Adrenal gland (tissue), 9 donors: ENCODE measurements at regions not wholly inside any gene's neighbourhood (a gene's known extent, or its start where the extent isn't known, plus 50 kb on each side); places are given as distances from the start of the nearest gene placed in this dataset.

Source experiments
- DNase-seq, 7 donors: peaks; one replicate each; pipeline ENCODE4 v3.0.0-alpha.2; 2019 to 2020
- H3K27ac ChIP-seq, 5 donors: fragments of 200-600 bp; sonication (generic) in 4 of 5; 1 replicate in 3 of 5; 2 replicates in 2 of 5; pipeline versions ENCODE4 v1.5.1 to v1.8.0; 2016 to 2020; ENCODE audit warnings: mild to moderate bottlenecking in 1 of 5
- H3K27me3 ChIP-seq: fragments of 200-600 bp; 2 replicates; pipeline ENCODE4 v1.8.0; 2021
- H3K36me3 ChIP-seq, 2 donors: fragments of 200-600 bp; replicated peaks in 1 of 2; 1 replicate in 1 of 2; 2 replicates in 1 of 2; pipeline versions ENCODE4 v1.5.1 to v1.8.0; 2018 to 2022
- H3K4me1 ChIP-seq, 2 donors: fragments of 200-600 bp; replicated peaks in 1 of 2; 1 replicate in 1 of 2; 2 replicates in 1 of 2; pipeline versions ENCODE4 v1.5.1 to v1.8.0; 2018 to 2021
- H3K4me3 ChIP-seq, 4 donors: fragments of 200-600 bp; sonication (generic) in 3 of 4; one replicate each; pipeline ENCODE4 v1.5.1; 2016 to 2018
- H3K9me3 ChIP-seq, 3 donors: fragments of 200-600 bp; sonication (generic) in 1 of 3; replicated peaks in 1 of 3; 1 replicate in 2 of 3; 2 replicates in 1 of 3; pipeline versions ENCODE4 v1.5.1 to v1.8.0; 2016 to 2021
- POLR2A ChIP-seq, 2 donors: fragments of 450-650 bp; IDR thresholded peaks; one replicate each; pipeline ENCODE4 v1.6.1; 2017; ENCODE audit warnings: antibody characterized with exemption in 2 of 2, mild to moderate bottlenecking in 2 of 2, moderate library complexity in 1 of 2
- WGBS, 4 donors: extraction: QIAGEN DNeasy Blood & Tissue Kit in 2 of 4; methylation state at CpG; one replicate each; pipeline versions ENCODE4 v1.1.5 to v1.1.7; 2013 to 2017; 5-methylcytosine and 5-hydroxymethylcytosine counted together
- intact Hi-C, 2 donors: fragments of 100-400 bp; cut with DNase I; formaldehyde crosslinking; loops; one replicate each; pipeline versions ENCODE4 v1.14.1 to v1.15.0; 2022 to 2023
- TF ChIP-seq, protein P1 (sequence below), 6 experiments: fragments of 450-650 bp in 4 of 6; fragments of 200-600 bp in 2 of 6; sonication (generic) in 1 of 6; IDR thresholded peaks; 1 replicate in 5 of 6; 2 replicates in 1 of 6; pipeline versions ENCODE4 v1.5.1 to v1.8.0; 2016 to 2021; ENCODE audit warnings: antibody characterized with exemption in 6 of 6, mild to moderate bottlenecking in 2 of 6, moderate library complexity in 1 of 6
- donor health status: healthy with polysubstance abuse.
- donor health status: Bipolar disorder and iron deficiency.
- donor health status: DM: yes; HTN: yes; CAD: no.
- donor health status: DM: no; HTN: no; CAD: no.
- donor health status: DM: no; HTN: no; CAD: no.

DNA sequence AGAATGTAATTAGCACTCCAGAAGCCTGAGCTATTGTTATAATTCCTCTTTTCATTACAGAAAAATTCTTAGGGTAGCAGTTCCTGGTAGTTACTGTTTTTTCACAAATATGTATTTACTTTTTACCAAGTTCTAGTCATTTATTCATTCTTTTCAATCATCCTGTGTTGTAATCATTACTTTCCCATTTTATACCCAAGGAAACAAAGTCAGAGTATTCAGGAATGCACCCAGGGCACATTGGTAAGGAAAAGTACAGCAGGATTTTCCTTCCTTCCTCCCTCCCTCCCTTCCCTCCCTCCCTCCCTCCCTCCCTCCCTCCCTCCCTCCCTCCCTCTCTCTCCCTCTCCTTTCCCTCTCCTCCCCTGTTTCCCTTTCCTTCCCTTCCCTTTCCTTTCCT is 115.9 kb upstream of the RBFOX1 start:
- Histone ChIP-seq H3K27me3 (no peaks in the 10 kb centered on the region), H3K4me3 (no peak overlapping the region), H3K9me3 (no peaks in the 10 kb centered on the region), H3K4me1 (no peaks in the 10 kb centered on the region), H3K36me3 (no peaks in the 10 kb centered on the region), H3K27ac (no peak overlapping the region)
- TF ChIP-seq, protein P1, sequence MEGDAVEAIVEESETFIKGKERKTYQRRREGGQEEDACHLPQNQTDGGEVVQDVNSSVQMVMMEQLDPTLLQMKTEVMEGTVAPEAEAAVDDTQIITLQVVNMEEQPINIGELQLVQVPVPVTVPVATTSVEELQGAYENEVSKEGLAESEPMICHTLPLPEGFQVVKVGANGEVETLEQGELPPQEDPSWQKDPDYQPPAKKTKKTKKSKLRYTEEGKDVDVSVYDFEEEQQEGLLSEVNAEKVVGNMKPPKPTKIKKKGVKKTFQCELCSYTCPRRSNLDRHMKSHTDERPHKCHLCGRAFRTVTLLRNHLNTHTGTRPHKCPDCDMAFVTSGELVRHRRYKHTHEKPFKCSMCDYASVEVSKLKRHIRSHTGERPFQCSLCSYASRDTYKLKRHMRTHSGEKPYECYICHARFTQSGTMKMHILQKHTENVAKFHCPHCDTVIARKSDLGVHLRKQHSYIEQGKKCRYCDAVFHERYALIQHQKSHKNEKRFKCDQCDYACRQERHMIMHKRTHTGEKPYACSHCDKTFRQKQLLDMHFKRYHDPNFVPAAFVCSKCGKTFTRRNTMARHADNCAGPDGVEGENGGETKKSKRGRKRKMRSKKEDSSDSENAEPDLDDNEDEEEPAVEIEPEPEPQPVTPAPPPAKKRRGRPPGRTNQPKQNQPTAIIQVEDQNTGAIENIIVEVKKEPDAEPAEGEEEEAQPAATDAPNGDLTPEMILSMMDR (IDR thresholded peaks at IDR 0.05): no peak
- TF ChIP-seq POLR2A (IDR thresholded peaks at IDR 0.05): no peak
- intact Hi-C loops: no loop called here
- DNase-seq: no peak

DNA sequence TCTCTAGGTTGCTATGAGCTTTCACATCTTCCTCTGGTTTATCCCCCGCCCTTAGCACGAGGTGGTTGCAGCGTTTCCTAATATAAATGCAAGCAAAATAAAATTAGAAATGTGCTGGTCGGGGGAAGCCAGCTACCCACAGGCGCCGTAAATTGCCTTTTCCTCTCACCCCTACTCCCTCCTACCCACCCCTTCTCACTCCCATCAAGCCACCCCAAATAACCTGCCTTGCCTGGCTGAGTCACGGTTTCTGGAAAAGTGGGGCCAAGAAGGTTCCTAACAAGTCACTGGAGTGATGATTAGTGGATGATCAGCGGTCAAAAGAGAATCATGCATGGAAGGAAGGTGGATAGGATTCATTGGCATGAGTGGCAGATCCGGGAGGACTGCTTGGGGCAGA is 120.9 kb upstream of the RBFOX1 start:
- Histone ChIP-seq H3K27me3 (no peaks in the 10 kb centered on the region), H3K36me3 (no peaks in the 10 kb centered on the region), H3K9me3 (no peaks in the 10 kb centered on the region), H3K4me1 (no peaks in the 10 kb centered on the region), H3K4me3 (no peak overlapping the region), H3K27ac (no peak overlapping the region)
- intact Hi-C loops: no loop called here
- DNase-seq: no peak
- no peak for TF ChIP-seq POLR2A (IDR thresholded peaks at IDR 0.05)
- TF ChIP-seq, protein P1 (IDR thresholded peaks at IDR 0.05): no peak
- WGBS, 4 donors: 64 to 72% (median 69%) methylated on average over 9 of the region's 9 CpGs

DNA sequence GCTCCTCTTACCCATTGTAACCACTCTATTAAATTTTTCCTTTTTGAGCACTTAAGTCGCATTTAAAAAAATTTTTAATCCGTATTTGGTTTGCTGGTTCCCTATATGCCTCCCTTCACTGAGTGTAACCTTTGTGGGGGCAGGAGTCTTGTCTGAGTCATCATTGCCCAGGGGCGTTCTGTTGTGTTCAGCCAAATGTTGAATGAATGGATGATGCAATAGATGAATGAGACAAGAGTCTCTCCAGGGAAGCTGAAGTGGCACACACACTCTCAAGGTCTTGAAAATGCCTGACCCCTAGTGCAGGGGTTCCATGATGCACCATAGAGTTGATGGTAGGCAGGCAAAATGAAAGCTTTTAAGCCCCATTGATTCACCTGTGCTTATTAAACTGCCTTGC is 123.0 kb upstream of the RBFOX1 start:
- Histone ChIP-seq H3K27me3 (no peaks in the 10 kb centered on the region), H3K36me3 (no peaks in the 10 kb centered on the region), H3K9me3 (no peaks in the 10 kb centered on the region), H3K27ac (no peak overlapping the region), H3K4me3 (no peak overlapping the region), H3K4me1 (no peaks in the 10 kb centered on the region)
- TF ChIP-seq POLR2A (IDR thresholded peaks at IDR 0.05): no peak
- TF ChIP-seq, protein P1 (IDR thresholded peaks at IDR 0.05): no peak
- 75 to 86% (median 80%) methylated on average over 3 of the region's 3 CpGs for WGBS, 4 donors
- no peak for DNase-seq
- intact Hi-C loops: no loop called here

DNA sequence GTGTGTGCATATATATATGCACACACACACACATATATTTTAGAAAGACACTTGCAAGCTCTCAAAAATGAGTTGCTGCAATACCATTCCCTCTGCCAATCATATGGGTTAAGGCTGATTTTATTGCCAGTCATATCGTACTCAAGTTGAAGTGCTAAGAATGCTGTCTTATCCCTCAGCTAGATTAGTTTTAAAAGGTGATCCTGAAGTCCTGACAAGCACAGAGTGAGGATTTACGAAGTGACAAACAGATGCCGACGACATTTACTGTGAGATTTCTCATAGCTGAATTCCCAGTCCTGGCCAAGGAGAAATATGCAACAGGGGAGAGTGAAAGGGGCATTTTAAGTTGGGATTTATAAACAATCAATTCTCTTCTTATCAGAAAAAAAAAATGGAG is 126.2 kb upstream of the RBFOX1 start:
- Histone ChIP-seq H3K4me3 (no peak overlapping the region), H3K4me1 (no peaks in the 10 kb centered on the region), H3K36me3 (no peaks in the 10 kb centered on the region), H3K27ac (no peak overlapping the region), H3K27me3 (no peaks in the 10 kb centered on the region), H3K9me3 (no peaks in the 10 kb centered on the region)
- DNase-seq: no peak
- intact Hi-C loops: no loop called here
- 43 to 63% (median 50%) methylated on average over 4 of the region's 4 CpGs for WGBS, 4 donors
- TF ChIP-seq POLR2A (IDR thresholded peaks at IDR 0.05): no peak
- TF ChIP-seq, protein P1 (IDR thresholded peaks at IDR 0.05): no peak
